ENCODE measurements at regions not wholly inside any gene's neighbourhood (a gene's known extent, or its start where the extent isn't known, plus 50 kb on each side); places are given as distances from the start of the nearest gene placed in this dataset.

DNA sequence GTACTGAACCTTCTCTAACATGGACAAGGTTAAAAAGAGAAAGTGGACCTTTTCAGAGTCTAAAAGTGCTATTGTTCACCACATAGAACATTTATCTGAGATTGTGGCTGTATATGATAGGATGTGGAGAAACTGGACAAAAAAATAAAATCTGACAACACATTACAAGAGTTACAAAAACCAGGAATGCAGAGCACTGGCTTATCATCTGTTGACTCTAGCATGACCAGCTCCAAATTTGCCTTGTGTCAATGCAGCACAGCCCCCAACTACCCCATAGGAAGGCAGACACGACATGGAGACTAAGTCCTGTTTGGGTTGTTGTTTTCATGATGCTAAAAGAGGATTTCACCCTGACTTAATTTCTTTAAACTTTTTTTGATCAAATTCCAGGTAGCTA is 436.9 kb upstream of the MARCKS start:
- Histone ChIP-seq H3K27ac (no peak overlapping the region), H3K27me3 (no peaks in the 10 kb centered on the region), H3K4me3 (no peak overlapping the region), H3K9me3 (no peaks in the 10 kb centered on the region), H3K4me1 (no peaks in the 10 kb centered on the region), H3K36me3 (no peaks in the 10 kb centered on the region)
- DNase-seq = no peak
- intact Hi-C loops (cut with DNase I) = no loop called here
- WGBS, 2 donors = 89 to 100% methylated on average over 1 of the region's 1 CpG
- no peak for TF ChIP-seq POLR2A (IDR thresholded peaks at IDR 0.05)
- TF ChIP-seq CTCF (IDR thresholded peaks at IDR 0.05) = no peak

GRCh38 chr6:113421997-113422396 is 435.1 kb upstream of the MARCKS start:
- H3K36me3 ChIP-seq = no peaks in the 10 kb centered on the region
- intact Hi-C loops (cut with DNase I) = no loop called here
- WGBS, 2 donors = 75 to 89% methylated on average over 1 of the region's 1 CpG
- TF ChIP-seq CTCF (IDR thresholded peaks at IDR 0.05) = no peak
- no peak for TF ChIP-seq POLR2A (IDR thresholded peaks at IDR 0.05)
- no peaks in the 10 kb centered on the region for H3K27me3 ChIP-seq
- H3K4me3 ChIP-seq = no peak overlapping the region
- DNase-seq = no peak
- no peaks in the 10 kb centered on the region for H3K9me3 ChIP-seq
- no peaks in the 10 kb centered on the region for H3K4me1 ChIP-seq
- H3K27ac ChIP-seq = no peak overlapping the region

- no peak for TF ChIP-seq POLR2A (IDR thresholded peaks at IDR 0.05)
- TF ChIP-seq CTCF (IDR thresholded peaks at IDR 0.05) = no peak
- intact Hi-C loops (cut with DNase I) = no loop called here
- no peak overlapping the region for H3K4me3 ChIP-seq
- H3K4me1 ChIP-seq = no peaks in the 10 kb centered on the region
- H3K9me3 ChIP-seq = no peaks in the 10 kb centered on the region
- no peaks in the 10 kb centered on the region for H3K27me3 ChIP-seq
- WGBS, 2 donors = 93 to 100% methylated on average over 1 of the region's 1 CpG
- no peaks in the 10 kb centered on the region for H3K36me3 ChIP-seq
- DNase-seq = no peak
- no peak overlapping the region for H3K27ac ChIP-seq
Observed at GRCh38 chr6:113423956-113424355, 433.2 kb upstream of the MARCKS start.

DNA sequence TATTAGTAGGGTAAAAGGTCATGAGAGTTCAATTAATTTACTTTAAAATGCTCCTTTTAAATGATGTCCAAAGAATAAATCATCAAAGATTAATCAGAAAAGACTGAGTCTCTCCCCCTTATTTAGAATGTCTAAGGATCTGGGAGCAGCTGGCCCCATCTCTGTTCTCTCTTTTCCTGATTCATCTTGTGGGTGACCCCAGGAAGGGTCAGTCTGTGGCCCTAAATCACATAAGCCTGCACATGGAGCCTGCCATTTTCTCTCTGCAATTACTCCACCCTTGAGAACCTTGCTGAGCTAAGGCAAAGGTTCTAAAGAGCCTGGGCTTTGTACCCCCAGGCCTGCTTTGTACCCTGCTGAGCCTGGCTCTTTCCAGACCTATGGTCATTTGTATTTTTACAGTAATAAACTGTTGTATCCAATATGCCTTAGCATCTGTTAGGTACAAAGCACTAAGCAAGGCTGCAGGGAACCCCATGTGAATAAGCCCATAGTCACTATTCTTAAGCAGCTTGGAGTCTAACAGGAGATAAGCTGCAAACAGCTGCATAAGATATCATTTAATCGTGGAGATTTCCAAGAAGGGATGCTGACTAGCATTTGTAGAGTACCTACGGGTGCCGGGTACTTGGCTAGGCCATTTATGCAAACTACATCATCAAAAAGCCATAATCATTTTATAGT is 431.0 kb upstream of the MARCKS start:
- no peak for DNase-seq
- no peaks in the 10 kb centered on the region for H3K4me1 ChIP-seq
- H3K27me3 ChIP-seq = no peaks in the 10 kb centered on the region
- no peak overlapping the region for H3K4me3 ChIP-seq
- no peak overlapping the region for H3K27ac ChIP-seq
- 81 to 85% methylated on average over 3 of the region's 3 CpGs for WGBS, 2 donors
- TF ChIP-seq CTCF (IDR thresholded peaks at IDR 0.05) (no peak), POLR2A (IDR thresholded peaks at IDR 0.05) (no peak)
- intact Hi-C loops (cut with DNase I) = no loop called here
- no peaks in the 10 kb centered on the region for H3K9me3 ChIP-seq
- H3K36me3 ChIP-seq = no peaks in the 10 kb centered on the region

DNA sequence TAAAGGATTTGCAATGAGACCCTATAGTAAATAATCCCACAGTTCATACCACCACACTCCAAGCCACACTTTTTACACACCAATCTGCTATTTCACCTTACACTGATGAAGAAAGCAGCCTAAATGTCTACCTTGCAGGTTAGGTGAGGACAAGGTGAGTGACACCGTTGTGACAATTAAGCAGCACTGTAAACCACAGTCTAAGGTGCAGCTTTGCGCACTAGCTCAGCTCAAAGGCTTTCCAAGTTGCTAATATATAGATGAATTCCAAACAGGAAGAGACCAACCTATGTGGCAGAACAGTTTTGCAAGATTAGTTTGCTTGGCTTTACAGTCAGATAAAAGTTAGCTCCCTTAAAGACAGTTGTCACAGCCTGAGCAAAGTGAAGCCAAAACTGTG is 429.5 kb upstream of the MARCKS start:
- Histone ChIP-seq H3K9me3 (no peaks in the 10 kb centered on the region), H3K36me3 (no peaks in the 10 kb centered on the region), H3K27ac (no peak overlapping the region), H3K4me1 (peaks cover 0 to 4% (median 0%) of the 10 kb centered on the region in 3 donors), H3K27me3 (no peaks in the 10 kb centered on the region), H3K4me3 (no peak overlapping the region)
- TF ChIP-seq CTCF (IDR thresholded peaks at IDR 0.05) = no peak
- TF ChIP-seq POLR2A (IDR thresholded peaks at IDR 0.05) = no peak
- no peak for DNase-seq
- 83 to 94% methylated on average over 2 of the region's 2 CpGs for WGBS, 2 donors
- intact Hi-C loops (cut with DNase I) = no loop called here

Measured in esophagus squamous epithelium (tissue), 5 donors.